ENCODE measurements at regions not wholly inside any gene's neighbourhood (a gene's known extent, or its start where the extent isn't known, plus 50 kb on each side); places are given as distances from the start of the nearest gene placed in this dataset.
A peak's percentile ranks its signal among the peaks of the same experiment; 100 is the strongest.

- Histone ChIP-seq H3K27me3 (no peaks in the 10 kb centered on the region), H3K9me3 (no peaks in the 10 kb centered on the region), H3K27ac (no peak overlapping the region), H3K36me3 (no peaks in the 10 kb centered on the region), H3K4me3 (no peak overlapping the region), H3K4me1 (no peaks in the 10 kb centered on the region)
- TF ChIP-seq POLR2AphosphoS5 (IDR thresholded peaks at IDR 0.05; ENCODE audit: insufficient read depth in 1 of 2, low read depth in 1 of 2), result no peak
- TF ChIP-seq POLR2A (IDR thresholded peaks at IDR 0.05), result no peak
- TF ChIP-seq CTCF (IDR thresholded peaks at IDR 0.05), result no peak
- DNase-seq (ENCODE audit: extremely low spot score in 2 of 2), result peak in 1 of 2 donors; percentile 69
- intact Hi-C loops (cut with DNase I), result no loop called here
Observed at GRCh38 chr3:44076221-44076829, 165.4 kb upstream of the TOPAZ1 start.

GRCh38 chr3:44077267-44077666, 164.4 kb upstream of the TOPAZ1 start:
- TF ChIP-seq CTCF (IDR thresholded peaks at IDR 0.05) (no peak), POLR2AphosphoS5 (IDR thresholded peaks at IDR 0.05; ENCODE audit: insufficient read depth in 1 of 2, low read depth in 1 of 2) (no peak), POLR2A (IDR thresholded peaks at IDR 0.05) (no peak)
- DNase-seq (ENCODE audit: extremely low spot score in 2 of 2), result no peak
- intact Hi-C loops (cut with DNase I), result no loop called here
- H3K9me3 ChIP-seq, result no peaks in the 10 kb centered on the region
- no peak overlapping the region for H3K27ac ChIP-seq
- H3K27me3 ChIP-seq, result no peaks in the 10 kb centered on the region
- no peaks in the 10 kb centered on the region for H3K36me3 ChIP-seq
- no peaks in the 10 kb centered on the region for H3K4me1 ChIP-seq
- H3K4me3 ChIP-seq, result no peak overlapping the region

GRCh38 chr3:44078863-44079262, 162.8 kb upstream of the TOPAZ1 start:
- Histone ChIP-seq H3K27ac (no peak overlapping the region), H3K27me3 (no peaks in the 10 kb centered on the region), H3K4me3 (no peak overlapping the region), H3K4me1 (no peaks in the 10 kb centered on the region), H3K36me3 (no peaks in the 10 kb centered on the region), H3K9me3 (no peaks in the 10 kb centered on the region)
- intact Hi-C loops (cut with DNase I), result no loop called here
- DNase-seq (ENCODE audit: extremely low spot score in 2 of 2), result peak in 1 of 2 donors; percentile 62
- TF ChIP-seq POLR2AphosphoS5 (IDR thresholded peaks at IDR 0.05; ENCODE audit: insufficient read depth in 1 of 2, low read depth in 1 of 2) (no peak), POLR2A (IDR thresholded peaks at IDR 0.05) (no peak), CTCF (IDR thresholded peaks at IDR 0.05) (no peak)

- H3K4me3 ChIP-seq, result no peak overlapping the region
- TF ChIP-seq POLR2AphosphoS5 (IDR thresholded peaks at IDR 0.05; ENCODE audit: insufficient read depth in 1 of 2, low read depth in 1 of 2) (no peak), POLR2A (IDR thresholded peaks at IDR 0.05) (no peak), CTCF (IDR thresholded peaks at IDR 0.05) (no peak)
- no peaks in the 10 kb centered on the region for H3K4me1 ChIP-seq
- H3K27me3 ChIP-seq, result no peaks in the 10 kb centered on the region
- no peak overlapping the region for H3K27ac ChIP-seq
- H3K36me3 ChIP-seq, result no peaks in the 10 kb centered on the region
- peak in 1 of 2 donors; percentile 79 for DNase-seq (ENCODE audit: extremely low spot score in 2 of 2)
- H3K9me3 ChIP-seq, result no peaks in the 10 kb centered on the region
- intact Hi-C loops (cut with DNase I), result no loop called here
Observed at GRCh38 chr3:44079916-44080315, 161.8 kb upstream of the TOPAZ1 start.

- TF ChIP-seq POLR2A (IDR thresholded peaks at IDR 0.05), result no peak
- no peak for TF ChIP-seq POLR2AphosphoS5 (IDR thresholded peaks at IDR 0.05; ENCODE audit: insufficient read depth in 1 of 2, low read depth in 1 of 2)
- TF ChIP-seq CTCF (IDR thresholded peaks at IDR 0.05), result no peak
- H3K36me3 ChIP-seq, result no peaks in the 10 kb centered on the region
- H3K4me1 ChIP-seq, result no peaks in the 10 kb centered on the region
- no peaks in the 10 kb centered on the region for H3K9me3 ChIP-seq
- H3K4me3 ChIP-seq, result no peak overlapping the region
- no peaks in the 10 kb centered on the region for H3K27me3 ChIP-seq
- DNase-seq (ENCODE audit: extremely low spot score in 2 of 2), result peak in 1 of 2 donors; percentile 70
- intact Hi-C loops (cut with DNase I), result no loop called here
- H3K27ac ChIP-seq, result no peak overlapping the region
Observed at GRCh38 chr3:44080474-44081072, 161.1 kb upstream of the TOPAZ1 start.

Data from vagina (tissue), 2 donors.